ENCODE measurements at regions not wholly inside any gene's neighbourhood (a gene's known extent, or its start where the extent isn't known, plus 50 kb on each side); places are given as distances from the start of the nearest gene placed in this dataset.

- Histone ChIP-seq H3K36me3 (no peaks in the 10 kb centered on the region), H3K9me3 (no peaks in the 10 kb centered on the region), H3K4me3 (no peak overlapping the region), H3K4me1 (no peaks in the 10 kb centered on the region), H3K27me3 (no peaks in the 10 kb centered on the region), H3K27ac (no peak overlapping the region)
- DNase-seq, result no peak
- TF ChIP-seq POLR2A (IDR thresholded peaks at IDR 0.05) (no peak), CTCF (IDR thresholded peaks at IDR 0.05) (no peak)
- intact Hi-C loops (cut with DNase I; ENCODE audit: low total_unique reads), result no loop called here
Measured at GRCh38 chr2:238640486-238640885, 207.4 kb upstream of the TWIST2 start.

- intact Hi-C loops (cut with DNase I; ENCODE audit: low total_unique reads), result no loop called here
- no peaks in the 10 kb centered on the region for H3K27me3 ChIP-seq
- H3K36me3 ChIP-seq, result no peaks in the 10 kb centered on the region
- H3K27ac ChIP-seq, result no peak overlapping the region
- TF ChIP-seq CTCF (IDR thresholded peaks at IDR 0.05) (no peak), POLR2A (IDR thresholded peaks at IDR 0.05) (no peak)
- no peaks in the 10 kb centered on the region for H3K9me3 ChIP-seq
- no peak overlapping the region for H3K4me3 ChIP-seq
- DNase-seq, result no peak
- H3K4me1 ChIP-seq, result no peaks in the 10 kb centered on the region
Measured at GRCh38 chr2:238642973-238643372, 204.9 kb upstream of the TWIST2 start.

- H3K4me3 ChIP-seq, result no peak overlapping the region
- no peaks in the 10 kb centered on the region for H3K27me3 ChIP-seq
- H3K36me3 ChIP-seq, result no peaks in the 10 kb centered on the region
- TF ChIP-seq POLR2A (IDR thresholded peaks at IDR 0.05) (no peak), CTCF (IDR thresholded peaks at IDR 0.05) (no peak)
- H3K4me1 ChIP-seq, result no peaks in the 10 kb centered on the region
- DNase-seq, result no peak
- no peaks in the 10 kb centered on the region for H3K9me3 ChIP-seq
- peak overlapping the region; percentile 87 to 88 for H3K27ac ChIP-seq
- intact Hi-C loops (cut with DNase I; ENCODE audit: low total_unique reads), result no loop called here
Measured at GRCh38 chr2:238643400-238643907, 204.4 kb upstream of the TWIST2 start.

- Histone ChIP-seq H3K27ac (peak overlapping the region; percentile 87 to 88), H3K9me3 (no peaks in the 10 kb centered on the region), H3K36me3 (no peaks in the 10 kb centered on the region), H3K4me3 (no peak overlapping the region), H3K27me3 (no peaks in the 10 kb centered on the region), H3K4me1 (no peaks in the 10 kb centered on the region)
- peak; percentile 38 to 67 for DNase-seq
- intact Hi-C loops (cut with DNase I; ENCODE audit: low total_unique reads), result no loop called here
- TF ChIP-seq POLR2A (IDR thresholded peaks at IDR 0.05) (no peak), CTCF (IDR thresholded peaks at IDR 0.05) (no peak)
Measured at GRCh38 chr2:238644095-238645081, 203.5 kb upstream of the TWIST2 start.

- DNase-seq, result no peak
- H3K36me3 ChIP-seq, result no peaks in the 10 kb centered on the region
- no peak for TF ChIP-seq CTCF (IDR thresholded peaks at IDR 0.05)
- no peak for TF ChIP-seq POLR2A (IDR thresholded peaks at IDR 0.05)
- no peak overlapping the region for H3K4me3 ChIP-seq
- H3K27ac ChIP-seq, result peak overlapping the region; percentile 87 to 88
- intact Hi-C loops (cut with DNase I; ENCODE audit: low total_unique reads), result no loop called here
- no peaks in the 10 kb centered on the region for H3K4me1 ChIP-seq
- no peaks in the 10 kb centered on the region for H3K9me3 ChIP-seq
- no peaks in the 10 kb centered on the region for H3K27me3 ChIP-seq
Measured at GRCh38 chr2:238645095-238645494, 202.8 kb upstream of the TWIST2 start.

Measured in uterus (tissue), 3 donors.